Heart left ventricle (tissue), 13 donors: ENCODE measurements at regions not wholly inside any gene's neighbourhood (a gene's known extent, or its start where the extent isn't known, plus 50 kb on each side); places are given as distances from the start of the nearest gene placed in this dataset.

Experiments
- POLR2A ChIP-seq, 2 donors: fragments of 450-650 bp; IDR thresholded peaks; one replicate each; pipeline ENCODE4 v1.6.1; 2017; ENCODE audit warnings: antibody characterized with exemption in 2 of 2, mild to moderate bottlenecking in 2 of 2, moderate library complexity in 2 of 2
- TF ChIP-seq, protein P1 (sequence below), 12 donors: fragments of 200-600 bp; sonication (generic) in 4 of 12; IDR thresholded peaks; one replicate each; pipeline versions ENCODE4 v1.5.0 to v1.8.0; 2018 to 2022; ENCODE audit warnings: antibody characterized with exemption in 12 of 12, mild to moderate bottlenecking in 5 of 12
- donor health status: ischemic (EF 13 %, LVEDD 7.1; RV severe dilation, severe dysfunction).
- donor health status: DM: no; HTN: yes; CAD: no.
- donor health status: DM: no; HTN: no; CAD: no.
- donor health status: ischemic (EF 25% LVEDD 6.9; RV normal size, moderate dysfunction).
- donor health status: ischemic (EF 25% LVEDD 5.7; RV mildly dilated, moderate dysfunction).
- donor health status: ischemic (EF 35%, LVEDD 5.7; RV mildly dilated, moderate dysfunction).
- donor health status: nonischemic (EF 11% LVEDD 7.7; RV severe dilation, severe dysfunction).
- donor health status: DM: yes; HTN: yes; CAD: no.
- donor health status: PGD.
- donor health status: ischemic (EF 29% LVEDD 5.4; RV normal size, mild dysfunction).
- donor health status: nonischemic (EF 23%, LVEDD 6.1; RV moderate dilation, normal function).

GRCh38 chr16:76035689-76036088, 241.5 kb upstream of the CNTNAP4 start:
- TF ChIP-seq, protein P1, sequence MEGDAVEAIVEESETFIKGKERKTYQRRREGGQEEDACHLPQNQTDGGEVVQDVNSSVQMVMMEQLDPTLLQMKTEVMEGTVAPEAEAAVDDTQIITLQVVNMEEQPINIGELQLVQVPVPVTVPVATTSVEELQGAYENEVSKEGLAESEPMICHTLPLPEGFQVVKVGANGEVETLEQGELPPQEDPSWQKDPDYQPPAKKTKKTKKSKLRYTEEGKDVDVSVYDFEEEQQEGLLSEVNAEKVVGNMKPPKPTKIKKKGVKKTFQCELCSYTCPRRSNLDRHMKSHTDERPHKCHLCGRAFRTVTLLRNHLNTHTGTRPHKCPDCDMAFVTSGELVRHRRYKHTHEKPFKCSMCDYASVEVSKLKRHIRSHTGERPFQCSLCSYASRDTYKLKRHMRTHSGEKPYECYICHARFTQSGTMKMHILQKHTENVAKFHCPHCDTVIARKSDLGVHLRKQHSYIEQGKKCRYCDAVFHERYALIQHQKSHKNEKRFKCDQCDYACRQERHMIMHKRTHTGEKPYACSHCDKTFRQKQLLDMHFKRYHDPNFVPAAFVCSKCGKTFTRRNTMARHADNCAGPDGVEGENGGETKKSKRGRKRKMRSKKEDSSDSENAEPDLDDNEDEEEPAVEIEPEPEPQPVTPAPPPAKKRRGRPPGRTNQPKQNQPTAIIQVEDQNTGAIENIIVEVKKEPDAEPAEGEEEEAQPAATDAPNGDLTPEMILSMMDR (IDR thresholded peaks at IDR 0.05), result no peak
- TF ChIP-seq POLR2A (IDR thresholded peaks at IDR 0.05), result no peak
